Fibroblast of peridontal ligament (primary cell): ENCODE measurements at regions not wholly inside any gene's neighbourhood (a gene's known extent, or its start where the extent isn't known, plus 50 kb on each side); places are given as distances from the start of the nearest gene placed in this dataset.

Source experiments
- DNase-seq: peaks from one replicate; pipeline ENCODE4 v3.0.0-alpha.2; 2010; ENCODE audit errors: extremely low read depth

GRCh38 chr13:91158017-91158395 is 189.5 kb upstream of the MIR17HG start:
- no peak for DNase-seq

DNA sequence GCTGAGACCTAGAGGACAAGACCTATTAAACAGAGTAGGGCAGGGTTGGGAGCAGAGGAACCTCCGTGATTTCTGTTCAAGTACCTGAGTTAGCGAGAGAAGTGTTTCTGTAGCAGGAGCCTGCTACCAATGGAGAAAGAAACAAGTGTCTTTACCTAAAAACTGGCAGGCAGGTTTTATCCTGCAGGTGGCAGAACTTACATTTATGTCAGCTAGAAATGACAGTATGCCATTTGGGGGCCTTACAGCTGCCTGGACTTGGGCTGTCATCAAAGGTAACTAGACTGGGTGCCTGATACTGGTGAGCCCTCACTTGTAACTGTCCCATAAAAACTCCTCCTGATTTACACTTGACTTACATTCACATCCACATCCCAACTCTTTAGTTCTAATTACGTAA is 185.3 kb upstream of the MIR17HG start:
- no peak for DNase-seq

GRCh38 chr13:91162589-91162988 is 184.9 kb upstream of the MIR17HG start:
- no peak for DNase-seq

DNA sequence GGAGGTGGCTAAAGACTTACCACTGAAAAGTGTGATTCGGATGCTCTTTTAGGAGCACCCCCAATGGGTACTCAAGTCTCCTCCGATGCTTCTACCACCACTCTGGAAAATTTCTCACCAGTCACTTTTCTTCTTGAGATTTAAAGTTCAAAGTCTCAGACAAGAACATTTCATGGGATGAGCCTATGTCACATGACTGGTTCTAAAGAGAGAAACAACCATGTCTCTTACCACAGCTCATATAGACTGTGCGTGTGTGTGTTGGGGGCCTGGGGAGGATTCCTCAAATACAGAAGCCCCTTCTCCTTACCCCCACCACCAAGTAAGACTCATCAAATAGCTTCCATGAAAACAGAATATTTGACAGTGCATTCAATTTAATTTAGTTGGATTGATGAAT is 181.7 kb upstream of the MIR17HG start:
- DNase-seq = no peak

- DNase-seq = no peak
Observed at GRCh38 chr13:91166714-91167511, 180.6 kb upstream of the MIR17HG start.

GRCh38 chr13:91167706-91168385 is 179.6 kb upstream of the MIR17HG start:
- no peak for DNase-seq

DNA sequence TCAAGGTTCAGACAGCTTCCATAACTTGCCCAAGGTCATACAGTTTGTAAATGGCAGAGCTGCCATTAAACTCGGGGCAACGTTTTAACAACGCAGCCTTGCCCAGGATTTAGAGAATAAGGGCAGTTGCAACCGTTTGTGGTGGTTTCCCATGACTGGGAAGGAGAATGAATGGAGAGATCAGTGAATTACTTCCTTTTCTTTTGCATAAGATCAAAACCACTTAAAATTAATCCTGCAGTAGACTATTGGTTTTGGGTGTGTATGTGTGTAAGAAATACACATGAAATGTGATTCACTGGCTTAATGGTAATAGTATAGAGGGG is 179.1 kb upstream of the MIR17HG start:
- no peak for DNase-seq

- DNase-seq = no peak
Observed at GRCh38 chr13:91169321-91170050, 178.0 kb upstream of the MIR17HG start.

DNA sequence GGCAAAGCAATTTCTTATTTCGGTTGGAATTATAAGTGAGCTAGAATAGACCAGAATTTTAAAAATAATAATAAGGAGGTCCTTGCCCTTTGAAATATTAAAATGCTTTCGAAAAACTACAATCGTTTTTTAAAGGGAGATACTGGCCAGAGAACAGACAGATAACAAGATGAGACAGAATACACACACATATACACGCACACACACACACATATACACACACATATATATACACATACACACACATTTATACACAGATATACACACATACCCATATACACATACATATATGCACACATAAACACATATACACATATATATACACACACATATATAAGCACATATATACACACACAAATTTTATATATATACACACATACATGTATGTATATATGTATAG is 175.3 kb upstream of the MIR17HG start:
- DNase-seq = no peak

- no peak for DNase-seq
Observed at GRCh38 chr13:91174886-91175501, 172.5 kb upstream of the MIR17HG start.

DNA sequence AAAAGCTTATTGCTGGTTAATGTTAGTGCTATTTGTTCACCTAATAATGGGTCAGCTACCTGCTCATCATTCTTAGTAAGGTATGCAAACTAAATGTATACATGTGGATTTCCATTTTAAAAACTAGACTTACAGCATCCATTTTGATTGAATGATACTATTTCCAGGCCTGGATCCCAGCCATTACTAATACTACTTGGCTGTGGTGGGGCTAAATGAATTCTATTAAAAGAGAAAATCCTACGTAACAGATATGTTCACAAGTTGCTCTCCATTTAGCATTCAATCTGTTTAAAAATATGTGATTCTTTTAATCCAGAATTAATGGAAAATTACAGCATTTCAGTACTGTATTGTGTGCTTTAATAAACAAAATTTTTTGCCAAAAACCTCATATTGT is 169.4 kb upstream of the MIR17HG start:
- DNase-seq = no peak

GRCh38 chr13:91181892-91182291 is 165.6 kb upstream of the MIR17HG start:
- DNase-seq = no peak

DNA sequence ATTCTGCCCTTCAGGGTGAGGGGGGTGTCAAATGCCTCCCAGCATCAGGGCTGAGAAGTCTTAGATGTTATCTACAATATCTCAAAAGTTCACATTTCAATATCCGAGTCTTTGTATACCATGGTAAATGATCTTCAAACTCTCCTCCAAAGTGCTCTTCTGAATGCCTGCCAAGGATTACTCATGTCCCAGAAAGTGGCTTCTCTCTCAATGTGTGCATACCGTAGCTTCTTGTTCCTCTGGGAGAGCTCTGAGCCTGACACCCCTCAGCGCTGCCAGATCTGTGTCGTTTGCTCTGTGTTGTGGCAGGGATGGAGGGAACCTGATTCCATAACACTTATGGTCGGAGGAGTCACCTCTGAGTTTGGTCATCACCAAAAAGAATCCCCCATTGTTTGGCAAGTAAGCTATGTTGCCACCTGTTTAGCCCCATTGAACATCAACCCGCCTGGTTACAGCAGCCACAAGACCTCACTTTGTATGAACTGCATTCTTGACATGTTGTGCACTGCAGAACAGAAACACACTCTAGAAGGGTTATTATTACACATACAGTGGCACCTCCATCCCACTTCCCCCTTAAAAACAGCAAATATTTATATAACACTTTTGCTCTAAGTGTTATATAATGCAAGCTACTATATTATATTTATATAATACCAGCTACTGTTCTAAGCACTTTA is 163.1 kb upstream of the MIR17HG start:
- no peak for DNase-seq

GRCh38 chr13:91185294-91185863 is 162.1 kb upstream of the MIR17HG start:
- no peak for DNase-seq

- no peak for DNase-seq
Observed at GRCh38 chr13:91187522-91187921, 160.0 kb upstream of the MIR17HG start.

- no peak for DNase-seq
Observed at GRCh38 chr13:91189506-91189905, 158.0 kb upstream of the MIR17HG start.

DNA sequence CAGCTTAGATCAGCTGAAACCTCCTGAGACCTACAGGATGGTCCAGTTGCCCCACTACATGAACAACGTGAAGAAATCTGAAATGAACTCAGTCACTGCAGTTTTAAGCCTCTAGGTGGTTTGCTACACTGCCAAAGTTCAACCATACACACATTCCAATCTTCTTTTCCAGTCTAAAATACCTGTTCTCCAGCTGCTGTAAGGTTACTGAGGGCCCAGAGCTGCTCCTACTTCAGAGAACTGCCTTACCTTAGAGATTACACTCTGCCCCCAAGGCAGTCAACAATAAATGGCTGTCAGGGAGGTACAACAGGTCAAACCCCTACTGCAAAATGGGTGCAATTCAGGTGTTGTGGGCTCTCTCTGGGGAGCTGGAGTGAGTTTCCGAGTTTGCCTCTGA is 154.1 kb upstream of the MIR17HG start:
- no peak for DNase-seq

- no peak for DNase-seq
Observed at GRCh38 chr13:91195789-91196188, 151.7 kb upstream of the MIR17HG start.

GRCh38 chr13:91196958-91197357 is 150.5 kb upstream of the MIR17HG start:
- no peak for DNase-seq

GRCh38 chr13:91199866-91200265 is 147.6 kb upstream of the MIR17HG start:
- no peak for DNase-seq

GRCh38 chr13:91200486-91200885 is 147.0 kb upstream of the MIR17HG start:
- no peak for DNase-seq

- DNase-seq = no peak
Observed at GRCh38 chr13:91203430-91203829, 144.1 kb upstream of the MIR17HG start.
